NCI-H460 (cell line): ENCODE measurements at regions not wholly inside any gene's neighbourhood (a gene's known extent, or its start where the extent isn't known, plus 50 kb on each side); places are given as distances from the start of the nearest gene placed in this dataset.
"Not testable (repeated sequence)": the region's sequence is repeated elsewhere in the genome, so short reads cannot be mapped to it uniquely, and the experiment has no call there.

Experiments
- DNase-seq: peaks from one replicate; pipeline ENCODE4 v3.0.0-alpha.2; 2016; ENCODE audit warnings: low read depth; ENCODE audit errors: extremely low read depth

DNA sequence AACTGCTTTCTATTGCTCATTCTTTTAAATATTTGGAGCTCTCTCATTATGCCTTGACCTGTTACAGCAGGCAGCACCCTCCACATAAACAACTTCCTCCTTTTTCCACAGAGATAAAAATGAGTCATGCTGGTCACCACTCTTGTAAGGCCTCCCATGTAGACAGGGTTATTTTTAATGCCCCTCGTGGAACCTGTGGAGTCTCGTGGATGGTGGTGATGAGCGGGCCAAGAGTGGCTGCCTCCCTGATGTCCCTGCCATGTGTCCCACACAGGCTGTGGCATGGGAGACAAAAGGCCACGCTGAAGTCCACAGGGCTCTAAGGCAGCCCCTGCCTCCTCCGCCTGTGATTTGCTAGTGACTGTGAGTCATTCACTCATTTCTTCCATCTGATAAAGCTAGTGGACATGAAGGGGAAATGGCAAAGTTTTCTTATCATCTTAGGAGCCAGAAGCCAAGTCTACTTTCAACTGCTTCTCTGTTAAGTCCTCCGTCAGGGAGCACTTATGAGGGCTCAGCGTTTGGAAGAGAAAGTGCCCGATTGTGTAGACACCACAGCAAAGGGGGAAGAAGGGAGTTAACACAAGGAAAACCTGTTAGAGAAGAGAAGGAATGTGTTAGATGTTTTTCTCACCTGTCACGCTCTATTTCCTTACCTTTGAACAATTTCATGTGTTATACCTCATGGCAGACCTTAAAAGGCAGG, 121.6 kb upstream of the FAT1 start:
- no peak for DNase-seq

DNA sequence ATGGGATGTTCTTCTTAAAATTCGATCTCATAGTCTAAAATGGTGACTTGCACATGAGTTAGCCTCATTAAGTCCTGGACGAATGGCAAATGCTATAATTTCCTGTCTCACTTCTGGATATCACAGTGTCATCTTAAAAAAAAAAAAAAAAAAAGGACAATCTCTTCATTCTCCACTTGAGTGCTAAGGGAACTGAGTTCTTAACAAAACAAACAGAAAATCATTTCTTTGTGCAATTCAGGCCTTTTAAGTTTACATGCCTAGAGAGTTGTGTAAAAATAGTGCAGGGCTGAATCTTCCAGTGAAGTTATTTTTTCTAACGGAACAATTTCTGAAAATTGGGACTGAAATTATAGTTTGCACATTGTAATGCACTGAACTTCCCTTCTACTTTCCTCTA, 122.8 kb upstream of the FAT1 start:
- no peak for DNase-seq

DNA sequence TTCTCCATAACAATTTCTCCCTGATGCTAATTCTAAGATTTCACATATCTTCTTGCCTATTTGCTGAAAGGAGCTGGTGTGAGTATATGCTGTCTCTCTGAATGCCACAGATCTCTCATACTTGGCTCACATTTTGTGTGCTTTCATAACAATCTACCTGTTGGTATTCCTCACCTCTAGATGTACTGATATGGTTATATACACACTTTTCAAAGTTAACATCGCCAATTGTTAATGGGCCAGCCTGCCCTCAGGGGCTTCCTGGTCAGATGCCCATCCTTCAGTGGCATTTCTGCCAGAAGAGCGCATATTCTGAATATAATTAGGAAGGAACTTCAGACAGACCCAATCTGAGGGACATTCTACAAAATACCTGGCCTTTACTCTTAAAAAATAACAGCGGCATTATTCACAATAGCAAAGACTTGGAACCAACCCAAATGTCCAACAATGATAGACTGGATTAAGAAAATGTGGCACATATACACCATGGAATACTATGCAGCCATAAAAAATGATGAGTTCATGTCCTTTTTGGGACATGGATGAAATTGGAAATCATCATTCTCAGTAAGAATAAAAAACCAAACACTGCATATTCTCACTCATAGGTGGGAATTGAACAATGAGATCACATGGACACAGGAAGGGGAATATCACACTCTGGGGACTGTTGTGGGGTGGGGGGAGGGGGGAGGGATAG, 123.9 kb upstream of the FAT1 start:
- not testable (repeated sequence) for DNase-seq

DNA sequence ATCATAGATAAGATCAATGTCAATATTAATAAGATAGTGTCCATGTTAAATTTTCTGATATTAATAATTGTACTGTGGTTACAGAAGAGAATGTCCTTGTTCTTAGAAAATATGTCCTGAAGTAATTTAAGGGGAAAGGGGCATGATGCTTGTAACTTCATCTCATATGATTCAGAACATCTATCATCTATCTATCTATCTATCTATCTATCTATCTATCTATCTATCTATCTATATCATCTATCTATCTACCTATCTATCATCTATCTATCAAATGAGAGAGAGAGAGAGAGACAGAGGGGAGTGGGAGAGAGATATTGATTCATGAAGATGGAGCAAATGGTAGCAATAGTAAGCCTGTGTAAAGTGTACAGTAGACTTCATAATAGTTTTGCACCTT, 124.8 kb upstream of the FAT1 start:
- no peak for DNase-seq

DNA sequence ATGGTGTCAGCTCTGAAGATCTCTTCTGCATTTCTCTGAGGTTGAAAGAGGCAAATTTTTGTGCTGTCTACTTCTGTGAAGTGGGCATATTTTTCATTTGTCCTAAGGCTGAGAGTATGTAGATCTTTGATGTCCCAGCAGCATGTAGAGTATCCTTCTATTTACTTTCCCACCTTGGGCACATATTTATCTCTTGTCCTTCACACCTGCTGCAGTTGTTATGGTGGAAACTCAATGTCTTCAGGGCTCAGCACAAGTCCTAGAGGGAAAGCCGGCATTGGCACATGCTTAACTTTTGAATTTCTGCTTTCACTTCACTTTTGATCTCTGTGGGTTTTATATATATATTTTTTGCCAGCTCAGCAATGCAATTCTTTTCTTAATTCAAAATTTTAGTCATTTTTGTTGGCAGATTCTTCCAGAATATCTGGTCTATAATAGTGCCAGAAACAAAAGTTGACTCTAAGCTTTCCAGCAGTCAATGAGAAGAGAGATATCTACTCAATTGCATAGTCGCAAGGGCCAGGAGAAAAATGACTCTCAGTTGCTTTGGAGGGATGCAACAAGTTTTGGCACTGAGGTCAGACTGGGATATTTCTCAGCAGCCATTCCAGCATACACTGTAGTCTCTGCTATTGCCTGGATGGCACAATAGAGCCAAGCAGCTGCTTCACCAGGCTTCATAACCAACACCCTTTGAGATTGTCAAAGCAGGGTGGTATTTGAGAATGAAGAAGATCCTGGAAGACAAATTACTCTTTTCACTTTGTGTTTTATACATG, 127.8 kb upstream of the FAT1 start:
- DNase-seq = no peak

DNA sequence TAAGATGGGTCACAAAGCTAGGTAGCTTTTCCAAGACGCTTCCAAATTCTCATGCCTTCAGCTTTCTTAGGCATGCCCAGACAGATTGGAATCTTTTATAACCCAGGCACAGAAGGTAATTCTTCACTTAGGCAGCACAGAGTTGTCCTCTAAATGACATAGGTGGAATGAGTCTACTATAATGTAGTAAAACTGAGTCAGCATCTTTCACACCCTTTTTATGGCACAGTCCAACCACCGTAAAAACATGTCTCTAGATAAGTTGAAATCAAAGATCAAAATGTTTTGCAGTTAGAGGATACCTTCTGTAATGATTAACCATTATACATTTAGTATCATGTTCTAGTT, 128.4 kb upstream of the FAT1 start:
- DNase-seq = no peak

DNA sequence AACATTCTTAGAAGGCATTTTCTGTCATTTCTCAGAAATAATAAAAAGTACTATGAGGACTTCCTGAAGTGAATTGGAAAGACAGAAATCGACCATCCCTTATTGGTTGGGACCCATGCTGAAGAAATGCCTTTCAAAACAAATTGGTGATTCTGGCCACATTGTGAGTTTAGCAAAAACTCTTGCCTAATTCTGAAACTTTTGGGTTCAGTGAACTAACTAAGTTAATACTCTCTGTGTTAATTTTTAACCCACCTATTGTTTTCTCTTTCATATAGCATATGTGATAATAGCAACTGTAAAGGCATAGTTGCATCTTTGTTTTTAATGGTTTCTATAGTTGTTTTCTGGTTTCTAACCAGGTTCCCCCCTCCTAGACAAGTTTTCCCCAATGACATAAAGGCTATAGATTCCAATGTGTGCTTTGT, 129.3 kb upstream of the FAT1 start:
- DNase-seq = no peak

DNA sequence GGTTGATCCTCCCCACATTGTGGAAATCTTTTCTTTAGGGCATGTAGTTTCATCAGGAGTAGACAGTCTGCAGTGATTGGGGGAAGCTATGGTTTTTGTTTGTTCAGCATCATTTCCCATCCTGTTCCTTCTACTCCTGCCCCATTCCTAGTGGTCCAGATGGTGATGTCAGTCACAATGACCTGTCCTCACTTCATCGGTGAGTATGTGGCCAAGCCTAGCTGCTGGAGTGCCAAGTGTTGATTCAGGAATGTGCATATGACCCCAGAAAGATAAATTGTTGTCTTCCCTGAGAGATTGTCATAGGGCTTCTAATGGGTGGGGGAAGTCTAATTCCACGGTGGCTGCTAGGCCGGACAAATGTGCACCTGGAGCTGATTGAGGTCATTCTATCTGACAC, 130.6 kb upstream of the FAT1 start:
- DNase-seq = no peak

DNA sequence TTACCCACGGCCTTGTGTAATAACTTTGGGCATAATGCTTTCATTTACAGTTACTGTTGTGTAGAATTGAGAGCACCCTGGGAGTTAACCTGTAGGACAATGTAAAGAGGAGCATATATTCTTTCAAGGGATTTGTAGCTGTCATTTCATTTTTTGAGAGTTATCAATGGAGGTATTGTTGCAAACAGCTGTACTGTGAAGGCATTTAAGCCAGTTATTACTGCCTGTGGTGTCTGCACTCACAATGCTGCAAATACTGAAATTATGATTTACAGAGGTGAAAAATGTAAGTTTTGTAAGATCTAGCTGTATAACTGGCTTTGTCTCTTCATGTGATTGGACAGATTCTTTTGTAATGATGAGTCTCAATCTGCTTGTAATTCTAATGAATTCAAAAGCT, 131.5 kb upstream of the FAT1 start:
- DNase-seq = no peak

DNA sequence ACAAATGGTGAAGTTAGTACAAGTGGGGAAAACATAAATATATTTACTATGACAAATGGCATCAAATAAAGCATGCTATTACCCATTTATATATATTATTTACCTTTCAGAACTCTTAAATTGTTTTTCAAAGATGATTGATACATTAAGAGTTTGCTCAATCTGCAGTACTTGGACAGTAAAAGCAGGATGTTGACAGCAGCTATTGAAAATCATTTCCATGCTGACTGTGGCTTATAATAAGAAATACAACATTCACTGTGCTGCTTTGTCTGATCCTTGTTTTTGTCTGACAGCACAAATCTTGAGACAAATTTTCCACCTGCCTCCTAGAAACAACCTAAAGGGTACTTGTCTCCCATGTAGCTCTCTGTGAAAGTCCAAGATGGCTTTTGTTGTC, 134.1 kb upstream of the FAT1 start:
- no peak for DNase-seq

DNA sequence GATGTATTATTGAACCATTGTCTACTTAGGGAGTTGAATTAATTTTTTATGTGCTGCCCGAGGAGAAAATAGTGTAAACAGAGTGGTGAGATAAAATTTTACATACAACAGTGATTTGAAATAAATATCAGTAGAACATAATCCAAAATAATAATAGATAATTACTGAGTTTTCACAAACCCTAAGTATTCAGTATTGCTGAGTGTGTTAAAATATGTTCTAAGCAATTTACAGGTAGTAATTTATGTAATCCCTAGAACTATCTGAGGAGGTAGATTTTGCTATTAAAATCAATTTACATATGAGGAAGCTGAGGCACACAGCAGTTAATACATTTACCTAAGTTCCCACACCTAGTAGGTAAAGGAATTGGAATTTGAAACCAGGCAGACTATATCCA, 134.7 kb upstream of the FAT1 start:
- DNase-seq = no peak

DNA sequence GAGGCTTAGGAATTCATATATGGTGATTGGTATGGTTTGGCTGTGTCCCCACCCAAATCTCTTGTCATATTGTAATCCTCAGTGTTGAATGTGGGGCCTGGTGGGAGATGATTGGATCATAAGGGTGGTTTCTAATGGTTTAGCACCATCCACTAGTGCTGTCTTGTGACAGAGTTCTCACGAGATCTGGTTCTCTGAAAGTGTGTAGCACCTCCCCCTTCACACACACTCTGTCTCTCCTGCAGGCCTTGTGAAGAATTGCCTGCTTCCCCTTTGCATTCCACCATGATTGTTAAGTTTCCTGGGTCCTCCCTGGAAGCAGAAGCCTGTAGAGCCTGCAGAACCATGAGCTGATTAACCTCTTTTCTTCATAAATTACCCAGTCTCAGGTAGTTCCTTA, 135.8 kb upstream of the FAT1 start:
- DNase-seq = no peak

DNA sequence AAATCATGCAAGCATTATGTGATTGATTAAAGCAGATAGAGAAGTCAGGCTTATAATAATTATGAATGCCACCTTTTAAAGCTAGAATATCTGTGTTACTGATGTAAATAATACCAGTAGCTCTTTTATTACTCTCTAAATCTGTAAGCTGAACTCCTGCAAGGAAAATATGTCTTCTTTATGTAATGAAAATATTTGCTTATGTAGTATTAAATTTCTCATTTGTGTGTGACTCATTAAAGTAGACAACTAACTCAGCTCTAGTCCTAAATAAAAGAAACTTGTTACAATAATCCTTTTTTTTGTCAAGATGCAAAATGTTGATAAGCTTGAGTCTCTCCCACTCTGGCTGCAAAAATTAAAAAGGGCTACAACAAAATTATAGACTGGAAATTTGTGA, 137.7 kb upstream of the FAT1 start:
- DNase-seq = no peak

DNA sequence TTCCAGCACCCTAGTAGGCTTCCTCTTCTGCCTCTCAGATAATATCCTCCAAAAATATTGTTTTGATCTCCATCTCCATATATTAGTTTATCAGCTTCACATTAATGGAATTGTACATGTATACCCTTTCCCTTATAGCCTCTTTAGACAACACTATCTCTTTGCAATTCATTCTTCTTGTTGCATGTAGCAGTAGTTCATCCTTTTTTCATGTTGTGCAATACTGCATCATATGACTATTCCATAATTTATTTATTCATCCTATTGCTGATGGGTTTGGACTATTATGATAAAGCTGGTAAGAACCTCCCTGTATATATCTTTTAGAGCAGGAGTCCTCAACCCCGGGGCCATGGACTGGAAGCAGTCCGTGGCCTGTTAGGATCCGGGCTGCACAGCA, 148.2 kb upstream of the FAT1 start:
- no peak for DNase-seq

DNA sequence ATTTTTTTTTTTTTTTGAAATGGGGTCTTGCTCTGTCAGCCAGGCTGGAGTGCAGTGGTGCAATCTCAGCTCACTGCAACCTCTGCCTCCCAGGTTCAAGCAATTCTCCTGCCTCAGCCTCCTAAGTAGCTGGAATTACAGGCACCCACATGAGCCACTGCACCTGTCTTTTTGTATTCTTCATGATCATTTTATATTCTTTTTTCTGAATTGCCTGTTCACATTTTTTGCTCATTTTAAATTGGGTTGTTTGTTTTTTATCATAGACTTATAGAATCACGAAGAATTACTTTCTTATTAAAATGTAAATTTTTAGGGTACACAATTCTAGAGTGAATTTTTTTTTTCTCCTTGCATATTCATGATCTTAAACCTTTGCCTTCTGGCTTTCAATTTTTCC, 149.4 kb upstream of the FAT1 start:
- DNase-seq = not testable (repeated sequence)

DNA sequence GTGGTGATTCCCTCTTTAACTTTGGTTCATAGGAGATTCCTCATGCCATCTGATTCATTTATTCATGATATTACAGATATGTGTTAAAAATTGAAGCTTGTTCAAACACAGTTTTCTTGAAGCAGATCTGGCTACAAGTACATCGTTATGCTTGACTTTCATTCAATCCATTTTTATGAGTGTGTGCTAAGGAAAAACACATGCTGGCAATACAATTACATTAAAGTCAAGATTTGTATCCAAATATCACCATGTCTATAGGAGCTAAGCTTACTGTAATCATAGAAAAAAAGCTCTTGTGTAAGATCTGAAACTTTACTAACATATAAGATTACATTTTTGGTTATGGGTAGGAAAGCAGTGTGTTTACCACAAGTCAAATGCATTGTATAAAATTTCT, 151.8 kb upstream of the FAT1 start:
- DNase-seq = no peak

DNA sequence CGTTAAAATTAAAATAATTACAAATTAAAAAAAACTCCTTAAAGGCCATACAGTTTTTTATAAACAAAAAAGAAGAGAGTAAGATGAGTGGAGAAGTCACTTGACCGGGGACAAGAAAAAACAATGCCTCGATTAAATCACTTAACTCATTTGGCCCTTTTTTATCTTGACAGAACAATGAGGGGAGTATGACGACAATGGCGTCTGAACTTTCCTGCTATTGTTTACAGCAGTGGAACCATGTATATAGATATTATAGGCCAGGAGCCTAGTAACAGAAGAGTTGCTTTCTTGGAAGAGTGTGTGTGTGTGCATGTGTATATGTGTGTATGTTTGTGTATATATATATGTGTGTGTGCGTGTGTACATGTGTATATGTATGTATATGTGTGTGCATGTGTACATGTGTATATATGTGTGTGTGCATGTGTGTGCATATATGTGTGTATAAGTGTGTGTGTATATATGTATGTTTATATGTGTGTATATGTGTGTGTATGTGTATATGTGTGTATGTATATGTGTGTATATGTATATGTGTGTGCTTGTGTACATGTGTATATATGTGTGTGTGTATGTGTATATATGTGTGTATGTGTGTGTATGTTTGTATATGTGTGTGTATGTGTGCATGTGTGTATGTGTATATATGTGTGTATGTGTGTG, 153.4 kb upstream of the FAT1 start:
- DNase-seq = no peak

DNA sequence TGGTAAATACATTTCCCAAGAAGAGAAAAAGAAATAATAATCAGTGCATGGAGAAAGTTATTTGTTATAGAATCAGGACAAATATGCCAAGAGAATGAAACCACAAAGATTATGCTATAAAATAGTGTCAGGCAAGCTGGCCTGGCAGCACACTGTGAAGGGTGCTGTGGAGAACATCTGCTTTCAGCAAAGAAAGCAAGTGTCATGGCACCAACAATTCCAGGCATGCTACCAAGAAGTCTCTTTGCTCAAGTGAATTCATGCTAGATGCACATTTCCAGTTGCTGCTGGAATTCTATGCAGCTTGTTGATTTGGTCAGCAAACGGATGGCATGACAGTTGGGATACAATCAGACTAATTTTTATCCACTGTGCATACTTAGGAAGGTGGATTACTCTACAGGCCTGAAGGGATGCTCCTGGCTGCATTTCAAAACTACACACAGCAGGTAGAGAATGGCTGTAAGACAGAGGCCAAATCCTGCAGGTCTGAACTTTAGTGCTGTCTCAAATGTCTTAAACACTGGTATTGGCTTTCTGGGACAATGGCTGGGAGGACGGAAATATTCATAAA, 154.6 kb upstream of the FAT1 start:
- no peak for DNase-seq

DNA sequence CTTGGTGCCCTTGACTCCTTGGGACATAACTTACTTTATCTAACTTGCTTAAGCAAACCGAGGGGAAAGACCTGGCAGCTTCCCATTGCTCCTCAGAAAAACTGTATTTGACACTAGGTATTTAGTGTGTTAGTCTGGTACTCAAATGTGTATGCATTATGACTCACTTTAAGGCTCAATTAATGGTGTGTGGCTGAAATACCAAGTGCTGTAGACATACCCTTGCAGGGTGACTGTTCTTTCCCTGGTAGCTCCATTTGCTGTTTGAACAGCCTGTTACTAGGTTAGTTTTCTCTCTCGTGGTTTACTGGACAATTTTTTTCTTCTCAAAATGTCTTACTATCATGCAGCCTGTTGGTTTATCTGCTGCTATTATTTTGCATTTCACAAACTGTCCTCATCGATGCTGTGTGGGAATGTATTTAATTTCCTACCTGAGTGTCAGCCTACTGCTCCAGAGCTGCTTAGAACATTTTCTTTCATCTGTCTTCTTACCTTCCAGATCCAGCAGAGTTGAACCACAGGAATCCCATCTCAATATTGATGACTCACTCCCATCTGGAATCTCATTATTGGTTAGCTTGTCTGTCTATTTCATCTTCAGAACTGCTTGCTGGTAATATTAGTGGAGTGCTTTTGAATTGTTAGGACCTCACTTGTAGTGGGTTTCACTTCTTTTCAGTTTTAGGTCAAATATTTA, 158.0 kb upstream of the FAT1 start:
- no peak for DNase-seq

DNA sequence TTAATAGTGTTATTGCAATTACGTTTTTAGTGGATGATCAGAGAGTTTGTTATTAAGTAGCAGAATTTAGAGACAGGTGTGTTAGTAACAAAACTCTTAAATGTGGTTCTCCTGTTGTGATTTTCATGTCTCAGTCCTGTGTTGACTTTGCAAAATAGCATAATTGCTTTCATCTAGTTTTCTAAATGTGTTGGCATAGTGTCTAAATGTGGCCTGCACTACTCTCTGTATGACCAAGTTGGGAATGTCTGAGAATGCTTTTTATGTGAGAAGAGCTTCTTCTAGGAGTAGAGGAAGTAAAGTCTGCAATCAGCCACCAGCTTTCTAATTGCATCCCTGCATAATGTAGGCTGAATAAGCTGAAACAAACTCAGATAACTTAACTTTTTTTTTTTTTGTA, 158.6 kb upstream of the FAT1 start:
- DNase-seq = no peak

DNA sequence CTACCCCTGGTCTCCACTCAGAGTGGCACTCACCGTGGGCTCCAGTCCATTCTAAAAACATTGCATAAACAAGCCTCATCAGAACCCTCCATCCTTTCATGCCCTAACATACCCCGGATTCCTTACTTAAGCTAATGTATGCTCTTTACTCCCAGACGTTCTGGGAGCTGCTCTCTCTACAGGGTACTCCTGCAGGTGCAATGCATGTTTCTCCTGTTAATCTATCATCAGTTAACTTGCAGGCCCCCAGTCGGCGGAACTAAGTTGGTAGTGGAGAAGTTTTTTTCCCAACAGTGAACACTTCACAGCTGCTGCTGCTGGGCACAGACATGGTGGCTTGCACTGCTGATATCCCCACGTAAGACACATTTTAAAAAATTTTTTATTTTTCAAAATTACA, 161.6 kb upstream of the FAT1 start:
- DNase-seq = no peak
